Posterior cingulate gyrus (tissue), 11 donors: ENCODE measurements at regions not wholly inside any gene's neighbourhood (a gene's known extent, or its start where the extent isn't known, plus 50 kb on each side); places are given as distances from the start of the nearest gene placed in this dataset.
"Not testable (repeated sequence)": the region's sequence is repeated elsewhere in the genome, so short reads cannot be mapped to it uniquely, and the experiment has no call there.

Source experiments
- DNase-seq, 10 donors: peaks; one replicate each; pipeline versions ENCODE4 v3.0.0 to v3.0.0-alpha.2; 2020 to 2021; ENCODE audit warnings: mixed read lengths in 3 of 10
- intact Hi-C: fragments of 100-400 bp; cut with DNase I; formaldehyde crosslinking; loops from one replicate; pipeline ENCODE4 v1.15.1; 2023

DNA sequence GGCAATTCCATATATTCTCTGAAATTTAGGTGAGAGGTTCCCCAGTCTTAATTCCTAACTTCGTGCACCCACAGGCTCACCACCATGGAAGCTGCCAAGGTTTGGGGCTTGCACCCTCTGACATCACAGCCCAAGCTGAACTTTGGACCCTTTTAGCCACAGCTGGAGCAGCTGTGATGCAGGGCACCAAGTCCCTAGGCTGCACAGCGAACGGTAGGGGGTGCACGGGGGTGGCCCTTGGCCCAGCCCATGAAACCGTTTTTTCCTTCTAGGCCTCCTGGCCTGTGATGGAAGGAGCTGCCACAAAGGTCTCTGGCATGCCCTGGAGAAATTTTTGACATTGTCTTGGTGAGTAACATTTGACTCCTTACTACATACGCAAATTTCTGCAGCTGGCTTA is 251.9 kb upstream of the GRM3 start:
- DNase-seq = peak in 2 of 10 donors; percentile 33 to 61
- intact Hi-C loops = no loop called here

DNA sequence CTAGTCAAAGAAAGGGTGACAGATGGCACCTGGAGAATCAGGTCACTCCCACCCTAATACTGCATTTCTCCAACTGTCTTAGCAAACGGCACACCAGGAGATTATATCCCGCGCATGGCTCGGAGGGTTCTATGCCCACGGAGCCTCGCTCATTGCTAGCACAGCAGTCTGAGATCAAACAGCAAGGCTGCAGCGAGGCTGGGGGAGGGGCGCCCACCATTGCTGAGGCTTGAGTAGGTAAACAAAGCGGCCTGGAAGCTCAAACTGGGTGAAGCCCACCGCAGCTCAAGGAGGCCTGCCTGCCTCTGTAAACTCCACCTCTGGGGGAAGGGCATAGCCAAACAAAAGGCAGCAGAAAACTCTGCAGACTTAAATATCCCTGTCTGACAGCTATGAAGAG is 268.1 kb upstream of the GRM3 start:
- intact Hi-C loops = not testable (repeated sequence)
- DNase-seq = peak in 2 of 10 donors; percentile 39 to 52

DNA sequence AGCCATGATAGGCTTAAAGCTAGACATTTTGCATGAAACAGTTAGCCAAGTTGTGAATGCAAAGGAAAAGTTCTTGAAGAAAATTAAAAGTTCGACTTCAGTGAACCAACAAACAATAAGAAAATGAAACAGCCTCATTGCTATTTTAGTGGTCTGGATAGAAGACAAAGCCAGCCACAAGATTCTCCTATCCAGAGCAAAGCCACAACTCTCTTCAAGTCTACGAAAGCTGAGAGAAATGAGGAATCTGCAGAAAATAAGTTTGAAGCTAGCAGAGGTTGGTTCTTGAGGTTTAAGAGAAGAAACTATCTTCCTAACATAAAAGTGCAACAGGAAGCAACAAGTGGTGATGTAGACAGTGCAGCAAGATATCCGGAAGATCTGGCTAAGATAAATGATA is 271.4 kb upstream of the GRM3 start:
- no peak for DNase-seq
- intact Hi-C loops = no loop called here

DNA sequence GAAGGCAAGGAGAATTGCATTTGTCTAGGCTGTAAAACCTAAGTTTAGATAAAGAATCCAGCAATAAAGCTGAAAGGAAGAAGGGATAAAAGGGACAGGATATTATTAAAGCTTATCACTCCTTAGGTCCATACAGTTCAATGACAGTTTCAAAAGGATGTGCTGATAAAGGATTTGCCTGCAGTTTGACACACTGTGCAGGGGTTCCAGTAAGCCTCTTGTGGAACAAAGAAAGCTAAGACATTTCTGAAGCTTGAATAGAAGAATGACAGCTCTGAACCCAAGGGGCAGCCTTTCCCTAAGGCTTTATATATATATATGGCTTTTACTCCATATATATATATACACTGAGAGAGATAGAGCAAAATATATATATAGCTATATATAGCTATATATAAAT is 276.8 kb upstream of the GRM3 start:
- no peak for DNase-seq

DNA sequence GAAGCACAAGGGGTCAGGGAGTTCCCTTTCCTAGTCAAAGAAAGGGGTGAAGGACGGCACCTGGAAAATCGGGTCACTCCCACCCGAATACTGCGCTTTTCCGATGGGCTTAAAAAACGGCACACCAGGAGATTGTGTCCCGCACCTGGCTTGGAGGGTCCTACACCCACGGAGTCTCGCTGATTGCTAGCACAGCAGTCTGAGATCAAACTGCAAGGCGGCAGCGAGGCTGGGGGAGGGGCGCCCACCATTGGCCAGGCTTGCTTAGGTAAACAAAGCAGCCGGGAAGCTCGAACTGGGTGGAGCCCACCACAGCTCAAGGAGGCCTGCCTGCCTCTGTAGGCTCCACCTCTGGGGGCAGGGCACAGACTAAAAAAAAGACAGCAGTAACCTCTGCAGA is 303.3 kb upstream of the GRM3 start:
- DNase-seq = not testable (repeated sequence)

More for the DNA sequence above, 276.8 kb upstream of the GRM3 start:
- intact Hi-C loops = no loop called here

DNA sequence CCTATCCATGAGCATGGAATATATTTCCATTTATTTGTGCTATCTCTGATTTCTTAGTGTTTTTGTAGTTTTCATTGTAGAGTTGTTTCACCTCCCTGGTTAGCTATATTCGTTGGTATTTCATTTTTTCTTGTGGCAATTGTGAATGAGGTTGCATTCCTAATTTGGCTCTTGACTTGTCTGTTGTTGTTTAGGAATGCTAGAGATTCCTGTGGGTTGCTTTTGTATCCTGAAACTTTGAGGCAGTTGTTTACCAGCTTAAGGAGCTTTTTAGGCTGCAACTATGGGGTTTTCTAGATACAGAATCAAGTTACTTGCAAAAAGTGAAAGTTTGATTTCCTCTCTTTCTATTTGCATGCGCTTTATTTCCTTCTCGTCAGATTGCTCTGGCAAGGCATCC is 304.7 kb upstream of the GRM3 start:
- DNase-seq = no peak

More for the DNA sequence above, 303.3 kb upstream of the GRM3 start:
- intact Hi-C loops = not testable (repeated sequence)

DNA sequence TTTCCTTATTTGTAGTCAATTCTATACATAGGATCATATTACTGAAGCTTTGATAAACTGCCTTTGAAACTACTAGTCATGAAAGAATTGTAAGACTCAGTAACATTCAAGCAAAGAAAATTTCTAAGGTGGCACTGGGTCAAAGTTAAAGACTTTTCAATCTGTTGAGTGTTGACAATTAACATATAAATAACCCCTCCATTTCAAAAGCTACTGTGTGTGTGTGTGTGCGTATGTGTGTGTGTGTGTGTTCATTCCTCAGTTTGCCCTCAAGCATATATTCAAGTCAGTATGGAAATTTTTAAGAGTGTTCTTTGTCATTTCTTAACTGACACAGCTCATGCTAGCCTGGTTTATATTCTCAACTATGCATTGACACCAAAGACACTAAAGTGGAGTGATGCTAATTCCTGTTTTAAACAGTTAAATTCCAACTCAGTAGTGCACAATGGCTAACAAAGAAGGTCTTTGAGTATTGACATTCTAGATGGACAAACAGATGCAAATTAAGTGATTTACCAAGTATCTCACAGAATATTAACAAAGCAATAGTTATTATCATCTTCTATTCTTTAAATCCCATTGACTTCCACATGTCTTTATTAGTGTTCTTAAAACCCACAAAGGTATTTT is 314.8 kb upstream of the GRM3 start:
- intact Hi-C loops = no loop called here
- no peak for DNase-seq

More for the DNA sequence above, 304.7 kb upstream of the GRM3 start:
- intact Hi-C loops = no loop called here

DNA sequence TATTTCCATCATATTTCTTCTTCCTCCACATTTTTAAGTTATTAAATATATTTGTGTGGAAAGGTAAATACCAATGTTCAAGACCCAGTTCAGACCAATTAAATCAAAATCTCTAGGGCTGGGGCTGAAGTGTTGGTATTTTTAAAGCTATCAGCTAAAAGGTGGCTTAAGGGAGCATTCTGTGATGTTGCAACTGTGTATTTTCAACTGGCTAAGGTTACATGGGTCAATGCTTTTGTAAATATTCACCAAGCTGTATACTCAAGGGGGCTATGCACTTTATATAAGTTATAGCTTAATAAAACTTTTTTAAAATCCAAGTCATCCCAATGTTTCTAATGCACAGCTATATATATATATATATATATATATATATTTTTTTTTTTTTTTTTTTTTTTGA is 316.9 kb upstream of the GRM3 start:
- DNase-seq = no peak
- intact Hi-C loops = no loop called here

DNA sequence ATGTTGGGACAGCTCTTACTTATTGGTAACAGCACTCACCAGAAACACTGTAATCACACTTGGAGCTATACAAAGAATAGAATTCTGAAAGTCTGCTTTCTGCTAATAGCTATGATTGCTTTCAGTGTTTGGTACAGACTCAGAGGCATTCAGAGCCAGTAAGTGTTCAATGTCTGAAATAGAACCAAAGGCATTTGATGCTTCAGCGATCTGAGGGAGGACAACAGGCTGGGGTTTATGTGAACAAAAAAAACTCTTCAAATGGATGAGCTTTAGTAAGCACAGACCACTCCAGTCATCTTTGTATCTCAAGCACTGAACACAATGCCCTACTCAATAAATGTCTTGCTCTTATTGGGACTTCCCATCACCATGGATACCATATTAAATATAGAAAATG is 322.8 kb upstream of the GRM3 start:
- no peak for DNase-seq
- intact Hi-C loops = no loop called here

DNA sequence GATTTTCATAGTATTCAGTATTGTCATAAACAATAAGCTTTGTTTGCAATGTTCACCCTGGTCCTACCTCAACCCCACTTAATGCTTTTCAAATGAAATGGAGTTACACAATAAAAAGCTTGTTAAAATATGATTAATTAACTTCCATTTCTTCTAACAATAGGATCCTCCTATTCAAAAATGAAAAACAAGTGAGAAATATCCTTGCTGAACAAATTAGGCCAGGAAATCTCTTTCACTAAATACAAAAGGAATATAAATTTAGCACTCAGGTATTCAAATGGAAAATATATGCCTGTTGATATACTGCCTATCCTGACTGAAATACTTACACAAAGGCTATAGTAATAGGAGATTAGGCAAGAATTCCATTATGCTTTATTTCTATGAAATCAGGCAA is 323.4 kb upstream of the GRM3 start:
- intact Hi-C loops = no loop called here
- no peak for DNase-seq

DNA sequence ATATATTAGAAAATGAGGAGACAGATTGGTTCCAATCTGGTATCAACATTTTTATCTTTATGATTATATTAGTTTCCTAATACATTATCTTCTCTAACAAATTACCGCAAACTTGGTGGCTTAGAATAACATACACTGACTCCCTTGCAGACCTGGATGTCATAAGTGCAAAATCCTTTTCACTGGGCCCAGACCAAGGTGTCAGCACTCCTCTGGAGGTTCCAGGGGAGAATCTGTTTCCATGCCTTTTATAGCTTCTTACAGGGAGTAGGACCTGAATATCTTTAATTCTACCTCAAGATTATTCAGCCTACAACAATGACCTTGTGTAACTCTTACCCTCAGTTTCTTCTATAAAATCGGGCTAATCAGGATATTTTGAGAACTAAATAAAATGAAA is 329.9 kb upstream of the GRM3 start:
- no peak for DNase-seq
- intact Hi-C loops = no loop called here

DNA sequence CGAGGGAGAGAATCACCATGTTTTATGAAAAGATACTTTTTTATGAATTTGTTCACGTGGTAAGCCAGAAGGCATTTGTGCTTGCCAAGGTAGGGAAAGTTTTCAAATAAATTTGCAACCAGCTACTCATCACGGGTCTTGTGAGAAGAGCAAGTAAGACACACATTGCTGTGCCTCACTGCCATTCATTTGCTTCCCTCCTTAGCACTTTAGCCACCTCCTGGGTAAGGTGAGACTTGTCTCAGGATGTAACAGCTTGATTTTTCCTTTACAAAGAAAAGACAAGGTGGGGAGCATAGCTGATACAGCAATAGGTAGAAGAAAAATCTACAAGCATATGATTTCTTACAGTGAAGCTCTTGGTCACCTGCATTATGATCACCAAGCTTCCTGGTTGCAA is 342.4 kb upstream of the GRM3 start:
- intact Hi-C loops = no loop called here
- no peak for DNase-seq

DNA sequence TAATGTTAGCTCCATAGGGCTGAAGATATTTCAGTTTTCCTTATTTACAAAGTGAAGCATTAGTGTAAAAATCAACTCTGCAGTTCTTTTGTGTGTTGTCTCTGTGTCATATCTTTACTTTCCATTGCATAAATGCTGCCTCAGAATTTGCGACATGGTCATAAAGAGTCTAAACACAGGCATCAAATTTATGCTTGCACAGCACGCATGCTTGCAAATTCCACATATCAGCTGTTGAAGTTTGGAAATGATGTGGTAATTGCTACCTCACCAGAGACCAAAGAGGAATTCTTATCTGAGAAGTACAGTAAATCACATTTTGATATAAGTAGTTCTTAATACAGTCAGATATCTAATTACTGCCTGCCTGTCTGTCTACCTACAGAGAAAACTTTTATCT is 348.2 kb upstream of the GRM3 start:
- intact Hi-C loops = no loop called here

DNA sequence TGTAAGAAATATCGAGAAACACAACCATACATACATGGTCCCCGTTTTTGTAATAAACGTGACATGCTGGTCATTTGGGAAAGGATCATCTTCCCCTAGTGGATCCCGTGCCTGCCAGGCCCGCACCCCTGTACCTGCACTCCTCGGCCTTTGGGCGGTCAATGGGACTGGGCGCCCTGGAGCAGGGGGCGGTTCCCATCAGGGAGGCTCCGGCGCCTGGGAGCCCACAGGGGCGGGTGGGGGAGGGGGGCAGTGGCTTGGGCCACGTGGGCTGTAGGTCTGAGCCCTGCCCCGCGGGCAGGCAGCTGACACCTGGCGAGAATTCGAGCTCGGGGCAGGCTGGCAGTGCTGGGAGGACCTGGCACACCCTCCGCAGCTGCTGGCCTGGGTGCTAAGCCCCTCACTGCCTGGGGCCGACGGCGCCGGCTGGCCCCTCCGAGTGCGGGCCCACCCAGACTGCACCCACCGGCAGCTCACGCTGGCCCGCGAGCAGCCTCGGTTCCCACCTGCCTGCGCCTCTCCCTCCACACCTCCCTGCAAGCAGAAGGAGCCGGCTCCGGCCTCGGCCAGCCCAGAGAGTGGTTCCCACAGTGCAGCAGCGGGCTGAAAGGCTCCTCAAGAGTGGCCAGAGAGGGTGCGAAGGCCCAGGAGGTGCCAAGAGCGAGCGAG is 361.6 kb upstream of the GRM3 start:
- intact Hi-C loops = no loop called here
- DNase-seq = peak in 3 of 10 donors; percentile 55 to 81 (median 62)

More for the DNA sequence above, 348.2 kb upstream of the GRM3 start:
- DNase-seq = no peak

DNA sequence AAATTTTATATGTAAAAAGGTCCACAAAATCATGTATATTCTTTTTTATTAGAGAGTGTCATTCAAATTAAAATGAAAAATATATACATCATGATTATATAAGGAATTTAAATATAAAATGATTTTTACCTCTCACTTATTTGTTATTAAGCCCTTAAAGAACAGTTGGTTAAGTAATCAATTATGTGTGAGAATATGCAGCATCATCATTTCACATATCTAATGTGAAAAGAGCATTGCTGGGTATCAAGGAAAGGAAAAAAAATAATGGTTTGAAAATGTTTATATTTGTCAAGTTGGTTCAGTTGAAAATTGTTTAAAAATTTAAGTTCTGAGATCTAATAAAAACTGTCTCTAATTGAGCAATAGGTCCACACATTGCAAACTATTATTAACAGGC is 363.6 kb upstream of the GRM3 start:
- DNase-seq = no peak
- intact Hi-C loops = no loop called here

DNA sequence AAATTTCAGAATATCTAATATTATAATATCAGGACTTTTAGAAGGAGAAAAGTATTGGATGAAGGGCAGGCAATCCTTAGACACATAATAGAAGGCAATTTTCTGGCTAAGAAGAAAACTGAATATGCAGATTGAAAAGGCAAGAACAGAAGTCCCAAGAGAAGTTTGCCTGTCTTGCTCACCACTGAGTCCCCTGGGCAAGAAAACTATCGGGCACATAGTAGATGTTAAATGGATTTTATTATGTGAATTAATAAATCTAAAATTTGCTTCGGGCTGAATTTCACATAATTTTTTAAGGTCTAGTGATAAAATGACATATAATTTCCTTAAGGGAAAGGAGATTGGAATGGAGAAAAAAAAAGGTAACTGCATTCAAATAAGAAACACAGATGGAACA is 380.9 kb upstream of the GRM3 start:
- DNase-seq = no peak
- intact Hi-C loops = no loop called here

DNA sequence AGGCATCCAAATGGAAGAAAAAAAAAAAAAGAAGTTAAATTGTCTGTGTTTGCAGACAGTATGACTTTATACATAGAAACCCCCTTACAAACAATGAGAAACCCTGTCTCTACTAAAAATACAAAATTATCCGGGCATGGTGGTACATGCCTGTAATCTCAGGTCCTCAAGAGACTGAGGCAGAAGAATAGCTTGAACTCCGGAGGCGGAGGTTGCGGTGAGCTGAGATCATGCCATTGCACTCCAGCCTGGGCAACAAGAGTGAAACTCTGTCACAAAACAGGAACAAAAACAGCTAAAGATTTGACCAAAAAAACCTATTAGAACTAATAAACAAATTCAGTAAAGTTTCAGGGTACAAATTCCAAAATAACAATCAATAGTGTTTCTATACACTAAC is 385.8 kb upstream of the GRM3 start:
- no peak for DNase-seq
- intact Hi-C loops = no loop called here

DNA sequence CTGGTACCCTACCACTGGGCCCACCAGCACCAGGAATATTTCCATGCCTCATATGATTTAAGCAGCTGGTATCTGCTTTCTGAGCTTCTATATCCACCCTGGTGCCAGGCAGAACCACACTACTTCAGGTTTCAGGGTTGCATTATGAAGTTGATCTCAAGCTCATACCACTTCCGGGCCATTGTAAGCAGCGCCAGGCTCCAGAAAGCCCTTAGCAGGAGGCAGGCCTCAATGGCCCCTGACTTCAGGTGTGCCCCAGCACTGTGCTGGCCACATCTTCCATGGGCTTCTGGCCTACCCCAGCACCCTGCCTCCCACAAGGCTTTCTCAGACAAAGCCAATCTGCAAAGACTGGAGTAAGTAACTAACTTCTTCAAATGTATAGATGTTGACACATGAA is 391.3 kb upstream of the GRM3 start:
- peak in 2 of 10 donors; percentile 43 for DNase-seq
- intact Hi-C loops = no loop called here

DNA sequence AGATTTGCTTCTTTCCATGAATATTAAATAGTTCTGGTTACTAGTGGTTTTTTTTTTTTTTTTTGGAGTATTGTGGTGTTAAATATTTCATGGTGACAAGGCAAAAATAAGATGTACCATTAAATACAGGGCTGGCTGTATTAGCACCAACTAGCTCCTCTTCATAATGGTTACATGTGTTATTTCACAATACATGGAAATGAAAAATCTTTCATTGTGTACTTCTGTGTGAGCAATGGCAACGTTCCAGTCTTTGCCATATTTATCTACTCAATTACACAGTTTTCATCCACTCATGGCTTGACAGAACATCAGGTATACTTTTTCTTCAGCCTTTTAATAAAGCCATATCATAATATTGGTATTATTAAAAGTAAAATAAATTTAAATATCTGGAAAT is 394.7 kb upstream of the GRM3 start:
- intact Hi-C loops = no loop called here

DNA sequence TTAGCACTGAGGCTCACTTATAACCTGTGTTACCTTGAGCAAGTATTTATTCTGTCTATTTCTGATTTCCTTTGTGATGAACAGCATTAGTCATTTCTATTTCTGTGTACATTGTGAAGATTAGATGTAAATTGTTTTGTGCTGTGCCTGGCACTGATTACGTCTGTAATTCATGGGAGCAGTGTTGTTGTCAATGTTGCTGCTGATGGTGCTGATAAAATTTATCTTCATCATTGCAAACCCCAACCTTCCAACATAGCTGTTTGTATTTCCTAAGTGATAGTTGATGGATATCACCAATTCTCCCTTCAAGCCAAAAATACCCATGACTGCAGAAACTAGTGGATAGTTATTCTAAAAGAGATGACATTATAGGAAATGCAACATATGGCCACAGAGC is 400.5 kb upstream of the GRM3 start:
- no peak for DNase-seq
- intact Hi-C loops = no loop called here

More for the DNA sequence above, 394.7 kb upstream of the GRM3 start:
- DNase-seq = no peak

DNA sequence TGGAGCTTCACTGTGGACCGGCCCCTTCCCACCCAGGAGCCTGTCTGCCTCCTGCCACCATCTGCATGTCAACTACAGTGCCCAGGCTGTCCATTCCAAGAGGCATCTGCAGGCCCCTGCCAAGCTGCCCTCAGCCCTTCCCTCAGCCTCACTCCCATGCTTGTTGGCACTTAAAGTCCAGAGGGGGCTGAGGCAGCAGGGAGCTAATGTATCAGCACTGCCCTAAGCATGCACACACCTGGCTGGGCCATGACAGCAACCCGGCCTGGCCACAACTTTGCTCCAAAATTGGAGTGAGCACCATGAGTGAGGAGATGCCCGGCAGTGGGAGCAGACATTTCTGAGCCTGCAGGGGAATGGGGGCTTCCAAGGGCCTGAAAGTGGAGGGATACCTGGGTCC is 417.5 kb upstream of the GRM3 start:
- DNase-seq = peak in 2 of 10 donors; percentile 58 to 62
- intact Hi-C loops = no loop called here

DNA sequence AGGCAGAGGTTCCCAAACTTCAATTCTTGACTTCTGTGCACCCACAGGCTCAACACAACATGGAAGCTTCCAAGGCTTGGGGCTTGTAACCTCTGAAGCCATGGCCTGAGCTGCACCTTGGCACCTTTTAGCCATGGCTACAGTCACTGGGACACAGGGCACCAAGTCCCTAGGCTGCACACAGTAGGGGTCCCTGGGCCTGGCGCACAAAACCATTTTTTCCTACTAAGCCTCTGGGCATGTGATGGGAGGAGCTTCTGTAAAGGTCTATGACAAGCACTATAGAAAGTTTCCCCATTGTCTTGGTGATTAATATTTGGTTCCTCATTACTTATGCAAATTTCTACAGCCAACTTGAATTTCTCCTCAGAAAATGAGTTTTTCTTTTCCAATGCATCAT is 420.9 kb upstream of the GRM3 start:
- peak in 1 of 10 donors; percentile 56 for DNase-seq
- intact Hi-C loops = no loop called here
